Lung microvascular endothelial cell (primary cell): ENCODE measurements at regions not wholly inside any gene's neighbourhood (a gene's known extent, or its start where the extent isn't known, plus 50 kb on each side); places are given as distances from the start of the nearest gene placed in this dataset.

Experiments used
- DNase-seq, 2 donors: peaks; one replicate each; pipeline versions ENCODE4 v3.0.0 to v3.0.0-alpha.2; 2010; ENCODE audit warnings: low read depth in 2 of 2

DNA sequence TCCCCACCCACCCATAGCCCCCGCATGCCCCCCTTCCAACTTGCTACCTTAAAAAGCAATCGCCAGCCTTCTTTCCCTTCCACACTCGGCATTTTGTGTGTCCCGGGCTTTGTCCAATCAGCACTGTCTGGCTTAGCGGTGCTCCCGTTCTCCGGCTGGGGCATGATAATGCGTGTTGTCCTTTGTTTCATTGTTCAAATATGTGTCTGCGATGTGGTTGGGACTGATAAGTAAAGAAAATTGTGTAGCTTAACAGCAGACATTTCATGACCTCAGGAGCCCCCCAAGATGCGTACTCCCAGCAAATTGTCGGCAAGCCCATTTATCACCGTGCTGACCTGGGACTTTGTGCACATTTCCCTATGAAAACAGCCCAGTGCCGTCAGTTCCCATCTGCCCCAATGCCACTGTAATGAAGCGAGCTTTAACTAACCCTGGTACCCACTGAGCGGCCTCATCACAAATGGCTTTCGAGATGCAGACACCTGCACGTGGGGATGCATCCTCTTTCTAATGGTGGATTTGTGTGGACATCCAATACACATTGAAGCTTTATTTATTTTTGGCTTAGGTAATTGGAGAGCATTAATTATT is 167.0 kb upstream of the E2F8 start:
- DNase-seq: no peak

DNA sequence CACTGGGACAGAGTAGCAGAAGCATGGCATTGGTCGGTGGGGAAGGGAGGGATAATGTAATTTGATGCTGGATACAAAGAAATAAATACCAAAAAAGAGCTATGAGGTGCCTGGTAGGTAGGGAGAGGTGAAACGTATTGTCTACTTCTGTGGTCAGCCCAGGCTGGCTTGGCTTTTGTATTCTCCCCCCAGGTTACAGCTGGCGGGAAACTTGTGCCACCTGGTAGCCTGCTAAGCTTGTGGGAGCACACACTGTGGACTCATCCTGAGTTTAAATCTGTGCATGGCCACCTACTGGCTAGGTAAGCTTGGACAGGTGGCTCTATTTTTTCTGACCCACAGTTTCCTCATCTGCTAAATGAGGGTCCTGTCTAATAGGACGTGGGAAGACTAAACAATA is 165.2 kb upstream of the E2F8 start:
- DNase-seq: no peak

DNA sequence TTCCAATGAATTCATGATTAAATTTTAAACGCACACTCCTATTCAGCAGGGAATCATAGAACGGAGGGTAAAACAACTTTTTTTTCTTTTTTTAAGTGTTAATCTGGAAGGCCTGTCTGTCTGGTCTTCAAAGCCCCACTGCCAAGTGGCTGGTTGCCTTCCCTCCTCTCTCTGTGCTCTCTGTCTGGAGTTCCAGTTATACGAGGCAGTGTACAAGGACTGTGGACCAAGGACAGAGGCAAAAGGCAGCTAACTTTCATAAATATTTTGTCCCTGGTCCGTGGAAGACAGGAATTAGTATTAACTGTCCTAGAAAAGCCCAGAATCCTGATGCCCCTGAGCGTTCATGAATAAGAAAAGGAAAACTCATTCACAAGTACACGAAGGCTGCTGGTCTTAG is 164.0 kb upstream of the E2F8 start:
- DNase-seq: no peak

DNA sequence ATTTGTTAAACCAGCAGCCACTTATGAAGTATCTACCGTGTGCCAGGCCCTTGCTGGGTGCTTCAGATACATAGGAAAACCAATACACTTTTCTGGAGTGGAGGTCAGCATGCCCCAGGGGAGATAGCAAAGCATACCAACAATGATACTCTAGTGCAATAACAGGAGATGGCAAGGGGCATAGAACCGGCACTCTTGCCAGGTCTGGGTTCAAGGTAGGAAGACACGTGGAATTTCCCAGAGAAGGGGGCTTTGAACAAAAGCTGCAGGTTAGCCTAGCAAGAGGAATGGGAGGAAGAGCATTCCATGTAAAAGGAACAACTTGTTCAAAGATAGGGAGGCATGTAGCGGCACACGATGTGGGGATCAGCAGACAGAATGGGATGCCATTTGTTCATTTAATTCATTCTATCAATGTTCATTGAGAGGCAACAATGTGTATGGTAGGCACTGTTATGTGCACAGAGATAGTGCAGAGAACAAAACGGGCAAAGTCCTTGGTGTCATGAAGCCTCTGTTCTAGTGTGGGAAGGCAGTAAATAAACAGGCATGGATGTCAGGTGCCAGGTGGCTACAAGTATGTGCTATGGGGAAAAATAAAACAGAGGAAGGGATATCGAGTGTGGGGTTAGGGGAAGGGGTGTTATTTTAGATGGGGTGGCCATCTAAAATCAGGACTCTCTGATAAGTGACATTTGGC is 162.6 kb upstream of the E2F8 start:
- no peak for DNase-seq

DNA sequence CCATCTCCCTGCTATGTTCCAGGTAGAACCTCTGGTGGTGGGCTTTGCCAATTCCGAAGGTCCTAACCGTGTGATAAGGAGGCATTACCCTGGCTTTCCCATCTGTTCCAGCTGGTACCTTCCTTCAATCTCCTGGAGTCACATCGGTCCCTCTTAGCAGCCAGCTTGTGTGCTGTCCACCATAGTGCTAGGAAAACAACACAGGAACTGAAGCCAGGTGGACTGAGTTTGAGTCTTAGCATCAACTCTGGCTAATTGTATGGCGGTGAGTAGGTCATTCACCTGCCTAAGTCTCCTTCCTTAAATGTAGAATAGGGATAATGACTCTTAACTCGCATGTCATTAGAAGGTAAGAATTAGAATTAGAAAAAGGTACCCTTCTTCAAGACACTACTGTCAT is 159.6 kb upstream of the E2F8 start:
- no peak for DNase-seq

DNA sequence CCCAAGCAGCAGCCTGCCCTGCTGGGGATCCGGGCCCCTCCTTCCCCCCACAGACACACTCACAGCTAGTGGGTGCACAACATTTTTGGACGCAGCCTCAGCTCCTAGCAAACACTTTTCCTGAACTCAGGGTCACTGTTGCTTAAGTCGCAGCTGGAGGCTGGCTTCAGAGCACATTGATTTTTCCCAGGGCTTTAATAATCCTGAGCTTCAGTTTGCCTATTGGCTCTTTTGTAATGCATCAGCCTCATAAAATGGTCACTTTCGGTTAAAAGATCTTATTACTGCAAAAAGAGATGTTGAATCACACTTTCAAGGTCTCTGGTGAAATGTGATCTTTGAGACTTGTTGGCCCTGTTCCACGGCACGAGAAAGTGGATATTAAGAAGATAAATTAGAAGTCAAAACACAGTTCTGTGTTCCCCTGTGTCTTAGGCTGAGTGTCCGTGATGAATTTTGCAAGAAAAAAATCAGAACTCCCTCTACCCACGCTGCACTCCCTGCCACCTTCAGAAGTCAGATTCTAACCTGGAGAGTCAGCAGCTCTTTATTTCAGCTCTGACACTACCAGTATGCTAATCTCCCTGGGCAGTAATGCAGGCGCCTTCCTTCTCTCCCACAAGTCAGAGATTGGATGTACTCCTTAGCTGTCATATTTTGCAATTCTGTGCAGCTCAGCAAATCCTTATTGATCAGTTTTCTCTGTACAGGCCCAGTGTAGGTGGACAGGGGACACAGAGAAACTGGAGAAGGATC is 158.2 kb upstream of the E2F8 start:
- no peak for DNase-seq

DNA sequence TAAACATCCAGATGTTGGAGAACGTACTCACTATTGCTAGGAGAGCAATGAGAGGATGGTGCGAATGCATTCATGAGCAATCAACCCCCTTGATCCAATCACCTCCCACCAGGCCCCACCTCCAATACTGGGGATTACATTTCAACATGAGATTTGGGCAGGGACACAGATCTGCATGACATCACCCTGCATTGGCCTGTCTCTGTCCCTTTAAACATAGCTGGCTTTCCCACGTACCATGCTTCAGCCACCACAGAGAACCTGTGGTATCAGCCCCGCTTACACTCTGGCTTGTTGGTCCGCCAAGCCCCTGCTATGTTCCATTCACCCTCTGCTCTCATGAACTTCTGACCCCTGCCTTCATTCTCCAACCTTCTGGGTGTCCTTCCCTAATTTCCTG is 157.5 kb upstream of the E2F8 start:
- DNase-seq: no peak

DNA sequence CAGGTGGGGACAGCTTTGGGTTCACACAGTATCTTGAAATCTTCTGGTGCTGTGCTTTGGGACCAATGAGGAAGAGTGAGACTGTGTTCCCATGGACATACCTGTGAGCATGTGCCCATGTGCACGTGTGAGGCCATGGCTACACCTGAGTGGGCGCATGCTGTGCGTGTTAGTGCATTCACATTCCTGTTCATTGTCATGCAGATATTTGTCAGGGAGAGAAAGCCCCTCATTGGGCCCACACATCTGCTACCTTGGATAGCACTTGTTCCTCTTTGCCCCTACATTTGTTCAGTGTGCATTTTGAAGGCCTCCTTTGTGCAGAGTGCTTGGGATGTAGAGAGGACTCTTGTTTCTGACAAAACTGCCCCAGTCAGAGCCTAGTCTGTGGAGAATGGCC is 154.3 kb upstream of the E2F8 start:
- DNase-seq: no peak

DNA sequence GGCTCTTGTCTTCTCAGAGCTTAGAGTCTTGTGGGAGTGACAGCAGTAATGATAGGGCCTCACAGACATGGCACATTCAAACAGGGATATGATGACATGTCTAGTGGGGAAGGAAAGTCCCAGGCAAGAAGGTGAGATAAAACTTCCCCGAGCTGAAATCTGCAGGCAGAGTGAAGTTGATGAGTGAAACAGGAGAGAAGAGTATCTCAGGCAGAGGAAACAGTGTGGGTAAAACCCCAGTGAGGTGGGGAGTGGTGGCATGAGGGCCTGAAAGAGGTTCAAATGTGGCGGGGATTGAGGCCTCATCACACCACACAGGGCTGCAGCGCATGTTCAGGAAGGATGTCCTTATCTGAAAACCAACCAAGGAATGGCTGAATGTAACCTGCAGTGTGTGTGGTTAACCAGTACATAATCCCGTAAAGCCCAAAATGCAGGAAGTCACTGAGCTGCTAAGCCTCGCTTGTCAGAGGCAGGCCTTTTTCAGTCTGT is 153.8 kb upstream of the E2F8 start:
- DNase-seq: no peak

DNA sequence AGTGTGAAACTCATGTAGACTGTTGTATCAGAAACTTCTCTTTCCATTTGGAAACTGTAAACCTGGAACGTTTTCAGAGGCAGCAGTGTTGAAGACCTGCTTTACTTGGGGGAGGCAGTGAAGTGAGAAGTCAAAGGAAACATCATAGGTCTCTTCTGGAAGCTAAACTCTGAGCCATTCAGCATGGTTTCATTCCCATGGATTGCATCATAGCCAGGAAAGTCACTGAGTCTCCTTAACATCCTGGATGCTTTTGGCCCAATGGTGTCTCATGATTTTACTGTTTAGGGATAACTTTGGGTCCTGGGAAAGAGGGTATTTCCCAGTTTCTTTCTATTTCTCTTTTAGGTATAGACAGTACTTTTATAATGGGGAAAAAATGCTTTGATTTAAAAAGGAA is 153.2 kb upstream of the E2F8 start:
- DNase-seq: peak in 1 of 2 donors; percentile 28

DNA sequence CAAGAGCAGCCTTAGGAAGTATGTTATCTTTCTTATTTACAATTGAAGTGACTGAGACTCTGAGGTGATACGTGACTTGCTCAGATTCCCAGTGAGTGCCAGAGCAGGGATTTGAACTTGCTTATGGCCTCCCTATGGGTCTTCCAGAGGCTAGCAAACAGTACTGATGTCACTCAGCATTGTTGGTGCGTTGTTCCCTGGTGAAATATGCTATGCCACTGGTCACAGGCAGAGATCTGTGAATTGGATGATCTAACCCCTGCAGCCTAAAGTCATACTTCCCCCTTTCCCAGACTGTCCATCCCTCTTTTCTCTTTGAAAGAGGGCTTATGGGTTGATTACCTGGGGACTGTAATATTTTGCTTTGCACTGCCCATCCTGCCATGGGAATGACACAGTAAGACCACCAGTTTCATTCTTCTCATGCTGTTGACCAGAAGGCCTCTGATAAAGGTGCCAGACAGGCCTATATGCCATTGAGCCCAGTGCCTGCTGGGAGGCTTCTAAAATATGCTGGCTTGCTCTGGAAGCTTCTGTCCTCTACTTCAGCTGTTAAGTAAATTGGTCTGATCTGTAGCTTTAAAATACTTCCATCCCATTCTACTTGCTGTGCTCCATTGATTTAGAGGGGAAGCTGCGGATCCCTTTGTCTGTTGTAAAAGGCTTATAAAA is 152.2 kb upstream of the E2F8 start:
- no peak for DNase-seq

DNA sequence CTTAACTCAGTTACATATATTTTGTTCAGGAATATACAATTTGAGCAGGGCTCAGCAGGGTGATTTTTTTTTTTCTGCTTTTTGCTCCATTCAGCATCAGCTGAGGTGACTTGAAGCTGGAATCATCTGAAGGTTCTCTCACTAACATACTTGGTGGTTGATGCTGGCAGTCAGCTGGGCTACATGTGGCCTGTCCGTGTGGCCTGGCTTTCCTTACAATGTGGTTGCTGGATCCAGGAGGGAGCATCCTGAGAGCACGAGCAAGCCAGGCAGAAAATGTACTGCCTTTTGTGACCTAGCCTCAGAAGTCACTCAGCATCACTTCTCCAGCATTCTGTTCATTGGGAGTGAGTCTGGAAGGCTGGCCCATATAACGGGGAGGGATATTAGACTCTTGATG is 151.6 kb upstream of the E2F8 start:
- no peak for DNase-seq

DNA sequence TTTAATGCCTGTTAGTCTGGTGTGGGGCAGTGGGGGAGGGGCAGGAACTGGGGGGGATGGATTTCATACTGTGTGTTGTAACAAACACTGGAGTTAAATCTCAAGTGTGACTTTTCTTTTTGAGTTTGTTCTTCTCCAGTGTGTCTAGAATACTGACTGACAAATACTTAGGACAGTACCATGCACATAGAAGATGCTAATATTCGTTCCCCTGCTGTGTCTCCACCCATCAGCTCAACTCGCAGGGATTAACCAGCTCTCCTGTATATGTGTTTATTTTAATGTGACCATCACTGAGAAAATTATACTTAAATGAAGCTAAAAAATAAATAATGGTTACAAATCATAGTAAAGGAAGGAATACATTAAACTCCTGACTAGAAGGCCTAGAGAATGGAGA is 150.9 kb upstream of the E2F8 start:
- DNase-seq: no peak

DNA sequence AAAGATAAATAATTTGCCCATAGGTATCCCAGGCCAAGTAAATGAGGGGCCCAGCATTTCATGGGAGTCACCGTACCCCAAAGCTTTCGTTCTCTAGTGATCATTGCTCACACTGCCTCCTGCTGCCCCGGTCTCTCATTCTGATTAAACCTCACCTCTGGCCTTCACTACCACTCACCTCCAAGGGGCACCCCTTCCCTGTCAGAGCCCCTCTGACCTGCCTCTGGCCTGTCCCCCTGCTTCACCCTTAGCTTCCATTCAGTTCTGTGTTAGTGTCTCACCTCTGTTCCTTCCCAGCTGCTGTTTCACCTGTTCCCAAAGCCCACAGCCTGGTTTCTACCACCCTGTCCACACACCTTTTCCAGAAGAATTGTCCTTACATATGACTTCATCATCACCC is 150.3 kb upstream of the E2F8 start:
- no peak for DNase-seq

DNA sequence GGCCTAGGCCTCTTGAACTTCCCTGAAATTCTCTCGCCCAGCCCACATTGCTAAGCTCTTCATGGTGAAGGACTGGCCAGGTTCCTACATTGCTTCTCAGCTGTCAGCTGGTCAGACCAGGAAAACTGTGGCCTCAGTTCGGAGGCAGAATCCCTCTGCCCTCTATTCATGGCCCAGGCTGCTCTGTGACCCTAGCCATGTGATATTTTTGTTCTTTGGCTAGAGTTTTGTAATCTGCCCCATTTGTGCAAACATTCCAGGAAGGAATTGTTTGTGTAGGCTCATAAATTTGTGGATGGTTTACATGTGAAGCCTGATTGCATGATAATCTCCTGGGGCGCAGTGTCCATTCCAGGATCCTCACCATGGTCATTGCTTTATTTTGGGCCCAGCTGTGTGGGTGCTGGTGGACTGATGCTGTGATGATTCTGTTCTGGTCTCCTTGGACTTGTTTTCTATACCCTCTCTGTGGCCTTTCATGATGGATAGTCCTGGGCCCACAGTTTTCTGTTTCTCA is 149.1 kb upstream of the E2F8 start:
- DNase-seq: peak in 1 of 2 donors; percentile 82

DNA sequence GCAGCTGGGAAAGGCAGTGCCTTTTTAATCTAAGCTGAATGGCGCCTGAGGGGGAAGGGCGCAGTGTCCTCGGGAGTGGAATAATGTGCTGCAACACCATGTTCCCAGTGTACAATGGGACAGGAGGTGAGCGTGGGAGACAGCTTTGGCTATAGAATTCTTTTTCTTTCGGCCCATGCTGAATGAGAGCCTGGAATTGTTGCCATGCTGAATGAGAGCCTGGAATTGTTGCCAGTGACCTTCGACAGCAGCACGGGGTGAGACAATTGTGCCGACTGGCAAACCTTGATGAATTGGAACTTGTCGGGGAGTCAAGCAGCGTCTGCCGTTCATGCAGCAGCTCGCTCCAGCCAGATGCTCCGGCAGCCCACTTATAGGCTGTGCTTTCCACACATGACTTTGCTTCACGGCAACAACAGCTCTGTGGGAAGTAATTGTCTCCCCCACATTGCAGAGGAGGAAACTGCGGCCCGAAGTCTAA is 141.4 kb upstream of the E2F8 start:
- peak in 1 of 2 donors; percentile 64 for DNase-seq

DNA sequence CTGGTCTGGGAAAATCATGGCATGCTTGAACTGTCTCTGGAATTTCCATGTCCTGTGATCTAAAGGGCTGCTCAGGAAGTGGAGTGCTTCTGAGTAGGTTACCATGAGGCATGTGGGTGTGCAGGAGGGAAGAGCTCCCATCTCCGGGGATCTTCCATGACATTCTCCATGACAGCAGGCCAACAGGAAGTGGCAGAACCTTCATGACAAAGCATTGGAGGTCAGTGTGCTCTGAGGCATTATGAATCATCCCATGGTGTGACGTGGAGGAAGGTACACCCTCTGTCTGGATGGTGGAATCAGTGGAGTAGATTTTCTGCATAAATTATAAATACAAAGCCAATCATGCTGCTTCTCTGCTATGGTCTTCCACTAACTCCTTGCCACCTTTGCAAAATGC is 139.6 kb upstream of the E2F8 start:
- peak; percentile 91 to 94 for DNase-seq

DNA sequence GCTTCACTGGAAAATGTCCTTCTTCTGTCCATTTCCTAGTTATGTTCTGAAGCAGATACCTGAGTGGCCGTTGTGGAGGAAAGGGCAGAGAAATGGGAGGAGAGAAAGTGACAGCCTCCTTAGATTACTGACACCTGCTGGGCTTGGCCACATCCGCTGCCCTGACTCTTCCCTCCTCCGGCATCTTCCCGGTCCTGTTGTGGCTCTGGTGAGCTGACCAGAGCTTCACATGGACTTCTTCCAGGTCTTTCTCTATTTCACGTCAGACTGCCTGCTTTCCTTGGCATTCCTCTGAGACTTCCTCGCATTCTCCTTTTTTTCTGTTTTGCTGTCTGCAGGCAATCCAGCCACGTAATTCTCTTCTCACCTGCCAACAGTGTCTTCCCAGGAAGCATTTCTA is 138.7 kb upstream of the E2F8 start:
- DNase-seq: no peak

DNA sequence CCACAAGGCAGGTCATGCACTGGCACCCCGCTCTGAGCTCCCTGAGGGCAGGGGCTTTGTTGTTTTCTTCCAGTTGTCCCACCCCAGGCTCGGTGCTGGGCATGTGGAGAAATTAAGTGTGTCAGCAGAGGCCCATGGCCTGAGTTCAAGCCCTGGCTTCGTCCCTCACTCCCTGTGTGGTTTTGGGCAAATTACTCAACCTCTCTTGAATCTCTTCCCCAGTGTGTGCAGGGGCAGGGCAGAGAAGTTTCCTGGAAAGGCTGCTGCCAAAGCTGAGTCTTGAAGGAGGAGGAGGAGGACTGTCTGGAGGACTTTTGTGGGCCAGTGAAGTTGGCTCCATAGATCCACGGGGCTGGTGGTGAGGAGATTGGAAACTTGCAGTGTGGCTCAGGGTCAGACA is 138.1 kb upstream of the E2F8 start:
- DNase-seq: no peak

DNA sequence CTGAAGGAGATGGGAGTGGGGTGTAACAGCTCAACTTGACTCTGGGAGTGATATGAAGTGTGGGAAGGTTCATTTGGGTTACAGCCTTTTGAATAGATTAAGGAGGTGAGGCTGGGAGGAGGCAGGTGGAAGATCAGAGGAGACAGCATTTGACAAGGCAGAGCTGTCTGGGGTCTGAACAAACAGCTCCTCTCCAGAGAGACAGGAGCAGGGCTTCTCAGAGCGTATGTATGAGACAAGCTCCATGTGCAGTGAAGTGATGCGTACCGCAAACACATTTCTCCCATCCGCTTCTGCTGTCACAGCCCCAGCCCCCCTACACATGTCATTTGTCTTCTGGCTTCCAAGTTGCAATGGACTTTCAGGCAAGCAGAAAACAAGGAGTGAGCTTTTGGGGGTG is 137.1 kb upstream of the E2F8 start:
- DNase-seq: no peak

DNA sequence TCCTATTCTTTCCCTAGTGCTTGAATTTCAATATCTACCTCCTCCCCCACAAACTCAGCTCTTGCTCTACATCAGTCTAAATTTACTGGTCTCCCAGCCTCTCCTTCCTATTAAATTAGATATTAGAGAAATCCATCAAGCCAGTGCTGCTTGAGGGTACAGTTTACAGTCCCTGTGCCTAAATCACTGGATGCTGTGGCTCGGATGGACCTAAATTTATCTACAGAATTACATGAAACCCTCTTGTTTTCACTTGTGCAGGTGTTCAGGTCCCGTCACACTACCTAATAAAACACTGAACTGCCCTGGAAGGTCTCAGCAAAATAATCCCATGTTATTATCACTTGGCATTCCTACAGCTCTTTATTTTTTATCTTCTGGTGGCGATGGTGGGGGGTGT is 134.7 kb upstream of the E2F8 start:
- DNase-seq: no peak

DNA sequence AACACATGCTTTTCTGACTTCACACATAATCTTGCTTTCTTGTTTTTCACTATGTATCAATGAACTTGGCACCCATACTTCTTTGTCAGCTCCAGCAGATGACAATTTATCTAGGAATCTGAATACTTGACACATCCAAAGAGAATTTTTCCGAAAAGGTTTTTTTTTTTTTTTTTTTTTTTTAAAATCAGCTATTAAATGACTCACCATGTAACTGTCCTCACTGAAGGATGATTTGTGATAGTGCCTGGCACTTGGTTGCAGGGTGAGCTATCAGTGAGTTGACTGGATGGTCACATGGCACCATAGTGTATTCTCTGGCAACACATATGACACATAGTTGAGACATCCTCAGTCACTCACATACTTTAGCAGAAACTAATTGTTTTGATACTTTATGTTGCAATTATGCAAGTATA is 133.4 kb upstream of the E2F8 start:
- DNase-seq: peak; percentile 86 to 94
